Endodermal cell (in vitro differentiated cells): ENCODE measurements at regions not wholly inside any gene's neighbourhood (a gene's known extent, or its start where the extent isn't known, plus 50 kb on each side); places are given as distances from the start of the nearest gene placed in this dataset.

ENCODE experiments used
- DNase-seq: peaks from one replicate; pipeline ENCODE4 v3.0.0-alpha.2; 2017
- H3K27ac ChIP-seq: 2 replicates; pipeline ENCODE4 v1.5.1; 2013; ENCODE audit warnings: mild to moderate bottlenecking, low read depth, low read length, moderate library complexity
- H3K27me3 ChIP-seq: 2 replicates; pipeline ENCODE4 v1.6.1; 2013; ENCODE audit warnings: mild to moderate bottlenecking, low read length, moderate library complexity; ENCODE audit not compliant: insufficient read depth, control insufficient read depth, poor library complexity, severe bottlenecking
- H3K36me3 ChIP-seq: 2 replicates; pipeline ENCODE4 v1.7.0; 2013; ENCODE audit warnings: mild to moderate bottlenecking, low read length, moderate library complexity; ENCODE audit not compliant: control insufficient read depth, insufficient read depth
- H3K4me1 ChIP-seq: one replicate; pipeline ENCODE4 v1.7.0; 2013; ENCODE audit warnings: low read length; ENCODE audit not compliant: control insufficient read depth, insufficient read depth
- H3K4me3 ChIP-seq: 2 replicates; pipeline ENCODE4 v1.5.1; 2013; ENCODE audit warnings: mild to moderate bottlenecking, low read length, moderate library complexity
- H3K9ac ChIP-seq: 2 replicates; pipeline ENCODE4 v1.6.1; 2013; ENCODE audit warnings: mild to moderate bottlenecking, low read length, moderate library complexity; ENCODE audit not compliant: poor library complexity, severe bottlenecking; ENCODE audit errors: extremely low read depth
- H3K9me3 ChIP-seq: 2 replicates; pipeline ENCODE4 v1.6.1; 2013; ENCODE audit warnings: mild to moderate bottlenecking, low read length, moderate library complexity; ENCODE audit not compliant: control insufficient read depth
- H3K27ac Mint-ChIP-seq: 2 replicates; pipeline ENCODE4 v1.8.0; 2020; ENCODE audit warnings: mixed read lengths
- H3K27me3 Mint-ChIP-seq: 2 replicates; pipeline ENCODE4 v1.8.0; 2021; ENCODE audit warnings: mild to moderate bottlenecking, mixed read lengths; ENCODE audit not compliant: insufficient read depth
- H3K36me3 Mint-ChIP-seq: 2 replicates; pipeline ENCODE4 v1.8.0; 2020; ENCODE audit warnings: low read depth, mixed read lengths
- H3K4me1 Mint-ChIP-seq: 2 replicates; pipeline ENCODE4 v1.8.0; 2020; ENCODE audit warnings: mixed read lengths
- H3K4me3 Mint-ChIP-seq: 2 replicates; pipeline ENCODE4 v1.8.0; 2020; ENCODE audit warnings: mild to moderate bottlenecking, moderate library complexity, mixed read lengths
- H3K9me3 Mint-ChIP-seq: 2 replicates; pipeline ENCODE4 v1.8.0; 2020; ENCODE audit warnings: mild to moderate bottlenecking, mixed read lengths
- CTCF ChIP-seq: fragments of 200-600 bp; sonication (generic); conservative IDR thresholded peaks from 2 replicates; pipeline ENCODE4 v1.5.0; 2021; ENCODE audit warnings: antibody characterized with exemption, mild to moderate bottlenecking
- WGBS, 2 experiments: methylation state at CpG; one replicate each; pipeline versions ENCODE4 v1.1.5 to v1.1.7; 2013; ENCODE audit warnings: missing lambda C conversion rate in 2 of 2, mixed read lengths in 1 of 2; ENCODE audit not compliant: insufficient coverage in 1 of 2, insufficient read length in 1 of 2; 5-methylcytosine and 5-hydroxymethylcytosine counted together

GRCh38 chr3:128569756-128570155 is 76.8 kb upstream of the GATA2 start:
- H3K9me3 ChIP-seq: no peaks in the 10 kb centered on the region
- H3K4me1 ChIP-seq: peaks cover 11% of the 10 kb centered on the region
- TF ChIP-seq CTCF: no peak
- WGBS, 2 experiments: 90% methylated on average over 6 of the region's 6 CpGs; no CpG with 5 or more reads in 1 of the 2 experiments
- H3K27ac Mint-ChIP-seq: no peak overlapping the region
- no peak overlapping the region for H3K9ac ChIP-seq
- no peaks in the 10 kb centered on the region for H3K36me3 Mint-ChIP-seq
- H3K27me3 Mint-ChIP-seq: peaks cover 6% of the 10 kb centered on the region
- no peaks in the 10 kb centered on the region for H3K27me3 ChIP-seq
- H3K4me3 Mint-ChIP-seq: no peak overlapping the region
- no peak overlapping the region for H3K27ac ChIP-seq
- H3K9me3 Mint-ChIP-seq: no peaks in the 10 kb centered on the region
- H3K36me3 ChIP-seq: no peaks in the 10 kb centered on the region
- H3K4me1 Mint-ChIP-seq: peaks cover 21% of the 10 kb centered on the region
- DNase-seq: peak; percentile 79
- no peak overlapping the region for H3K4me3 ChIP-seq

- Mint-ChIP-seq H3K4me1 (peaks cover 21% of the 10 kb centered on the region), H3K27ac (peak overlapping the region; percentile 94), H3K9me3 (no peaks in the 10 kb centered on the region), H3K36me3 (no peaks in the 10 kb centered on the region), H3K27me3 (peaks cover 6% of the 10 kb centered on the region), H3K4me3 (no peak overlapping the region)
- no peak overlapping the region for H3K9ac ChIP-seq
- H3K4me3 ChIP-seq: no peak overlapping the region
- peaks cover 10% of the 10 kb centered on the region for H3K4me1 ChIP-seq
- no peak overlapping the region for H3K27ac ChIP-seq
- no peaks in the 10 kb centered on the region for H3K36me3 ChIP-seq
- peak; percentile 88 for DNase-seq
- 68 to 83% methylated on average over 1 to 17 of the region's 17 CpGs for WGBS, 2 experiments
- H3K27me3 ChIP-seq: no peaks in the 10 kb centered on the region
- TF ChIP-seq CTCF: no peak
- no peaks in the 10 kb centered on the region for H3K9me3 ChIP-seq
These were observed 75.8 kb upstream of the GATA2 start for GRCh38 chr3:128568602-128569490.

- Histone ChIP-seq H3K4me3 (no peak overlapping the region), H3K27ac (no peak overlapping the region), H3K27me3 (no peaks in the 10 kb centered on the region), H3K9me3 (no peaks in the 10 kb centered on the region), H3K9ac (no peak overlapping the region), H3K36me3 (no peaks in the 10 kb centered on the region), H3K4me1 (peaks cover 4% of the 10 kb centered on the region)
- DNase-seq: peak; percentile 71
- Mint-ChIP-seq H3K27me3 (peaks cover 6% of the 10 kb centered on the region), H3K4me1 (peaks cover 15% of the 10 kb centered on the region), H3K9me3 (no peaks in the 10 kb centered on the region), H3K27ac (peak overlapping the region; percentile 94), H3K36me3 (no peaks in the 10 kb centered on the region), H3K4me3 (no peak overlapping the region)
- WGBS, 2 experiments: 91 to 93% methylated on average over 11 to 12 of the region's 12 CpGs
- peak; percentile 66 for TF ChIP-seq CTCF
These were observed 74.8 kb upstream of the GATA2 start for GRCh38 chr3:128567705-128568356.
